Neural cell (in vitro differentiated cells): ENCODE measurements at regions not wholly inside any gene's neighbourhood (a gene's known extent, or its start where the extent isn't known, plus 50 kb on each side); places are given as distances from the start of the nearest gene placed in this dataset.

Experiments used
- H2AFZ ChIP-seq: fragments of 200-600, 300-800 bp; sonication (generic), shearing (Covaris generic); 2 replicates; pipeline ENCODE4 v1.6.0; 2014; ENCODE audit warnings: low read depth, mild to moderate bottlenecking, antibody characterized with exemption, low read length, moderate library complexity
- H3F3A ChIP-seq: fragments of 200-600 bp; shearing (Covaris generic); 2 replicates; pipeline ENCODE4 v1.6.1; 2016; ENCODE audit warnings: mild to moderate bottlenecking, moderate library complexity, mixed read lengths, antibody characterized with exemption, low read length; ENCODE audit not compliant: insufficient read depth, poor library complexity, severe bottlenecking
- H3K27ac ChIP-seq: fragments of 200-600, 300-800 bp; sonication (generic), shearing (Covaris generic); 2 replicates; pipeline ENCODE4 v1.5.1; 2014; ENCODE audit warnings: mild to moderate bottlenecking, low read length, moderate library complexity
- H3K27me3 ChIP-seq: fragments of 300-800, 200-600 bp; sonication (generic), shearing (Covaris generic); 2 replicates; pipeline ENCODE4 v1.6.0; 2014; ENCODE audit warnings: mild to moderate bottlenecking, low read depth, low read length, moderate library complexity; ENCODE audit not compliant: insufficient read depth
- H3K36me3 ChIP-seq: fragments of 300-800, 200-600 bp; sonication (generic), shearing (Covaris generic); 2 replicates; pipeline ENCODE4 v1.5.1; 2014; ENCODE audit warnings: mild to moderate bottlenecking, antibody characterized with exemption, low read length, moderate library complexity; ENCODE audit not compliant: insufficient read depth
- H3K4me2 ChIP-seq: fragments of 300-800, 200-600 bp; sonication (generic), shearing (Covaris generic); 2 replicates; pipeline ENCODE4 v1.6.0; 2014; ENCODE audit warnings: mild to moderate bottlenecking, low read length
- H3K4me3 ChIP-seq: fragments of 300-800, 200-600 bp; sonication (generic), shearing (Covaris generic); 2 replicates; pipeline ENCODE4 v1.5.1; 2014; ENCODE audit warnings: mild to moderate bottlenecking, low read length, moderate library complexity
- H3K79me2 ChIP-seq: fragments of 200-600 bp; shearing (Covaris generic); replicated peaks from 2 replicates; pipeline ENCODE4 v1.6.0; 2014; ENCODE audit warnings: mild to moderate bottlenecking, low read length, moderate library complexity; ENCODE audit not compliant: insufficient read depth
- H3K9ac ChIP-seq: fragments of 300-800, 200-600 bp; sonication (generic), shearing (Covaris generic); 2 replicates; pipeline ENCODE4 v1.6.1; 2016; ENCODE audit warnings: mild to moderate bottlenecking, low read length, mixed read lengths
- H3K9me2 ChIP-seq: fragments of 200-600 bp; shearing (Covaris generic); 2 replicates; pipeline ENCODE4 v1.6.1; 2016; ENCODE audit warnings: mild to moderate bottlenecking, low read length, mixed read lengths; ENCODE audit not compliant: insufficient read depth
- H3K9me3 ChIP-seq: fragments of 200-600, 300-800 bp; sonication (generic), shearing (Covaris generic); 2 replicates; pipeline ENCODE4 v1.6.1; 2016; ENCODE audit warnings: mild to moderate bottlenecking, mixed run types, low read length, moderate library complexity, mixed read lengths
- H4K20me1 ChIP-seq: fragments of 200-600 bp; shearing (Covaris generic); 2 replicates; pipeline ENCODE4 v1.6.1; 2016; ENCODE audit warnings: mild to moderate bottlenecking, mixed run types; ENCODE audit not compliant: insufficient read depth
- EP300 ChIP-seq: fragments of 450-650 bp; conservative IDR thresholded peaks from 2 replicates; pipeline ENCODE4 v1.6.1; 2014; ENCODE audit warnings: antibody characterized with exemption, mild to moderate bottlenecking, moderate library complexity; ENCODE audit not compliant: poor library complexity, severe bottlenecking
- EZH2 ChIP-seq: fragments of 200-600, 300-800 bp; shearing (Covaris generic), sonication (generic); IDR thresholded peaks from 2 replicates; pipeline ENCODE4 v1.6.1; 2014; ENCODE audit warnings: antibody characterized with exemption, low read length, borderline replicate concordance, mild to moderate bottlenecking; ENCODE audit not compliant: insufficient read depth, poor library complexity, severe bottlenecking
- MXI1 ChIP-seq: fragments of 450-650 bp; conservative IDR thresholded peaks from 2 replicates; pipeline ENCODE4 v1.6.1; 2014; ENCODE audit warnings: antibody characterized with exemption, mild to moderate bottlenecking; ENCODE audit not compliant: poor library complexity, severe bottlenecking
- POLR2AphosphoS5 ChIP-seq: IDR thresholded peaks from 2 replicates; pipeline ENCODE4 v1.6.1; 2012
- RAD21 ChIP-seq: fragments of 450-650 bp; conservative IDR thresholded peaks from 2 replicates; pipeline ENCODE4 v1.6.1; 2014; ENCODE audit warnings: antibody characterized with exemption, mild to moderate bottlenecking, moderate library complexity
- SMC3 ChIP-seq: fragments of 450-650 bp; conservative IDR thresholded peaks from 2 replicates; pipeline ENCODE4 v1.6.1; 2014; ENCODE audit warnings: antibody characterized with exemption, mild to moderate bottlenecking, moderate library complexity; ENCODE audit not compliant: poor library complexity
- TAF1 ChIP-seq: IDR thresholded peaks from 2 replicates; pipeline ENCODE4 v1.6.1; 2012; ENCODE audit warnings: low read depth
- TF ChIP-seq, protein P1 (sequence below): fragments of 450-650 bp; IDR thresholded peaks from 2 replicates; pipeline ENCODE4 v1.5.1; 2014; ENCODE audit warnings: antibody characterized with exemption, mild to moderate bottlenecking, moderate library complexity; ENCODE audit not compliant: poor library complexity, severe bottlenecking
- TF ChIP-seq, protein P2 (sequence below): IDR thresholded peaks from 2 replicates; pipeline ENCODE4 v1.6.1; 2012; ENCODE audit warnings: borderline replicate concordance

DNA sequence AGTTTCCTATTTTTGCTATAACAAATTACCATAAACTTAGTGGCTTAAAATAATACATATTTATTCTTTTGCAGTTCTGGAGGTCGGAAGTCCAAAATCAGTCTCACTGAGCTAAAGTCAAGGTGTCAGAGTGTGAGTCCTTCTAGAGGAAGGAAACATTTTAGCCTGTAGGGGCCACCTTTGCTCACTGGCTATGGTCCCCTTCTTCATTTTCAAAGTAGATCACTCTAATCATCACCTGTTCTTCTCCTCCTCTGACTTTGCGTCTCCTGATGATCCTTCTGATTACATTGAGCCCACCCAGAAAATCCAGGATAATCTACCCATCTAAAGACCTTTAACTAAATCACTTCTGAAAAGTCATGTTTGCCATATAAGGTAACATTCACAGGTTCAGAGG lies 534.4 kb upstream of the SALL1 start:
- H3K9me2 ChIP-seq: no peaks in the 10 kb centered on the region
- H3K27ac ChIP-seq: no peak overlapping the region
- H3F3A ChIP-seq: no peaks in the 10 kb centered on the region
- no peaks in the 10 kb centered on the region for H3K36me3 ChIP-seq
- no peak overlapping the region for H2AFZ ChIP-seq
- no peaks in the 10 kb centered on the region for H4K20me1 ChIP-seq
- H3K79me2 ChIP-seq: no peaks in the 10 kb centered on the region
- no peaks in the 10 kb centered on the region for H3K9me3 ChIP-seq
- H3K9ac ChIP-seq: no peak overlapping the region
- H3K4me3 ChIP-seq: no peak overlapping the region
- TF ChIP-seq RAD21 (no peak), TAF1 (no peak), EP300 (no peak), POLR2AphosphoS5 (no peak), MXI1 (no peak), EZH2 (no peak), SMC3 (no peak)
- TF ChIP-seq, protein P1, sequence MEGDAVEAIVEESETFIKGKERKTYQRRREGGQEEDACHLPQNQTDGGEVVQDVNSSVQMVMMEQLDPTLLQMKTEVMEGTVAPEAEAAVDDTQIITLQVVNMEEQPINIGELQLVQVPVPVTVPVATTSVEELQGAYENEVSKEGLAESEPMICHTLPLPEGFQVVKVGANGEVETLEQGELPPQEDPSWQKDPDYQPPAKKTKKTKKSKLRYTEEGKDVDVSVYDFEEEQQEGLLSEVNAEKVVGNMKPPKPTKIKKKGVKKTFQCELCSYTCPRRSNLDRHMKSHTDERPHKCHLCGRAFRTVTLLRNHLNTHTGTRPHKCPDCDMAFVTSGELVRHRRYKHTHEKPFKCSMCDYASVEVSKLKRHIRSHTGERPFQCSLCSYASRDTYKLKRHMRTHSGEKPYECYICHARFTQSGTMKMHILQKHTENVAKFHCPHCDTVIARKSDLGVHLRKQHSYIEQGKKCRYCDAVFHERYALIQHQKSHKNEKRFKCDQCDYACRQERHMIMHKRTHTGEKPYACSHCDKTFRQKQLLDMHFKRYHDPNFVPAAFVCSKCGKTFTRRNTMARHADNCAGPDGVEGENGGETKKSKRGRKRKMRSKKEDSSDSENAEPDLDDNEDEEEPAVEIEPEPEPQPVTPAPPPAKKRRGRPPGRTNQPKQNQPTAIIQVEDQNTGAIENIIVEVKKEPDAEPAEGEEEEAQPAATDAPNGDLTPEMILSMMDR: no peak
- TF ChIP-seq, protein P2, sequence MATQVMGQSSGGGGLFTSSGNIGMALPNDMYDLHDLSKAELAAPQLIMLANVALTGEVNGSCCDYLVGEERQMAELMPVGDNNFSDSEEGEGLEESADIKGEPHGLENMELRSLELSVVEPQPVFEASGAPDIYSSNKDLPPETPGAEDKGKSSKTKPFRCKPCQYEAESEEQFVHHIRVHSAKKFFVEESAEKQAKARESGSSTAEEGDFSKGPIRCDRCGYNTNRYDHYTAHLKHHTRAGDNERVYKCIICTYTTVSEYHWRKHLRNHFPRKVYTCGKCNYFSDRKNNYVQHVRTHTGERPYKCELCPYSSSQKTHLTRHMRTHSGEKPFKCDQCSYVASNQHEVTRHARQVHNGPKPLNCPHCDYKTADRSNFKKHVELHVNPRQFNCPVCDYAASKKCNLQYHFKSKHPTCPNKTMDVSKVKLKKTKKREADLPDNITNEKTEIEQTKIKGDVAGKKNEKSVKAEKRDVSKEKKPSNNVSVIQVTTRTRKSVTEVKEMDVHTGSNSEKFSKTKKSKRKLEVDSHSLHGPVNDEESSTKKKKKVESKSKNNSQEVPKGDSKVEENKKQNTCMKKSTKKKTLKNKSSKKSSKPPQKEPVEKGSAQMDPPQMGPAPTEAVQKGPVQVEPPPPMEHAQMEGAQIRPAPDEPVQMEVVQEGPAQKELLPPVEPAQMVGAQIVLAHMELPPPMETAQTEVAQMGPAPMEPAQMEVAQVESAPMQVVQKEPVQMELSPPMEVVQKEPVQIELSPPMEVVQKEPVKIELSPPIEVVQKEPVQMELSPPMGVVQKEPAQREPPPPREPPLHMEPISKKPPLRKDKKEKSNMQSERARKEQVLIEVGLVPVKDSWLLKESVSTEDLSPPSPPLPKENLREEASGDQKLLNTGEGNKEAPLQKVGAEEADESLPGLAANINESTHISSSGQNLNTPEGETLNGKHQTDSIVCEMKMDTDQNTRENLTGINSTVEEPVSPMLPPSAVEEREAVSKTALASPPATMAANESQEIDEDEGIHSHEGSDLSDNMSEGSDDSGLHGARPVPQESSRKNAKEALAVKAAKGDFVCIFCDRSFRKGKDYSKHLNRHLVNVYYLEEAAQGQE: no peak
- H3K4me2 ChIP-seq: no peak overlapping the region
- no peaks in the 10 kb centered on the region for H3K27me3 ChIP-seq

DNA sequence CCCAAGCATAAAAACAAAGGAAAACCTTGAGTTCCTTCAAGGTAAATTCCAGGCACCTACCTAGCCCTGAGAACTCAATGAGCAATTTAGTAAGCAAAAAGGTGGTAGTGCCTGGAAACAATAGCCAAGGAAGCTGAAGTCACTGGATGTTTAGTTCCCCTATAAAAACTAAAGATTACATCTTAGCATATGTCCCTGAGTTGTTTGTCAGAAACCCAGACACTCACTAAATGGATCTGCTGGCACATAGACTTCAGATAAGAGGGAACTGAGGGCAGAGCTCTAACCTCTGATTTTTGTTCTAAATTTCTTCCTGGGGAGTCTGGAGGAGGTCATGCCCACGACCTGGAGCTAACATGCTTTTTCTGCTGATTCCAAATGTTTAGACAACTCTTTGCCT lies 532.8 kb upstream of the SALL1 start:
- Histone ChIP-seq H3K4me2 (no peak overlapping the region), H2AFZ (no peak overlapping the region), H3K27me3 (no peaks in the 10 kb centered on the region), H3K36me3 (no peaks in the 10 kb centered on the region), H3K4me3 (no peak overlapping the region), H4K20me1 (no peaks in the 10 kb centered on the region), H3K9ac (no peak overlapping the region), H3F3A (no peaks in the 10 kb centered on the region), H3K9me2 (no peaks in the 10 kb centered on the region), H3K9me3 (no peaks in the 10 kb centered on the region), H3K27ac (no peak overlapping the region), H3K79me2 (no peaks in the 10 kb centered on the region)
- TF ChIP-seq EP300: no peak
- TF ChIP-seq, protein P1: no peak
- no peak for TF ChIP-seq SMC3
- no peak for TF ChIP-seq TAF1
- TF ChIP-seq, protein P2: no peak
- TF ChIP-seq MXI1: no peak
- TF ChIP-seq RAD21: no peak
- TF ChIP-seq POLR2AphosphoS5: no peak
- no peak for TF ChIP-seq EZH2
